Mesenchymal stem cell (in vitro differentiated cells and primary cell): ENCODE measurements at regions not wholly inside any gene's neighbourhood (a gene's known extent, or its start where the extent isn't known, plus 50 kb on each side); places are given as distances from the start of the nearest gene placed in this dataset.

Source experiments
- DNase-seq: peaks from one replicate; pipeline ENCODE4 v3.0.0-alpha.2; 2013
- H2AFZ ChIP-seq: one replicate; pipeline ENCODE4 v1.6.1; 2013; ENCODE audit warnings: low read depth, mild to moderate bottlenecking, control low read depth, inconsistent platforms, low read length, moderate library complexity
- H2AK5ac ChIP-seq: 2 replicates; pipeline ENCODE4 v1.6.1; 2013; ENCODE audit warnings: low read length, moderate library complexity, mild to moderate bottlenecking, inconsistent platforms; ENCODE audit not compliant: severe bottlenecking
- H2BK120ac ChIP-seq: one replicate; pipeline ENCODE4 v1.6.1; 2013; ENCODE audit warnings: low read depth, mild to moderate bottlenecking, inconsistent platforms, low read length, moderate library complexity
- H2BK12ac ChIP-seq, 2 experiments: one replicate each; pipeline ENCODE4 v1.6.1; 2013; ENCODE audit warnings: inconsistent platforms in 2 of 2, low read length in 2 of 2, mild to moderate bottlenecking in 2 of 2, moderate library complexity in 2 of 2, control low read depth in 1 of 2
- H2BK15ac ChIP-seq: one replicate; pipeline ENCODE4 v1.6.1; 2013; ENCODE audit warnings: mild to moderate bottlenecking, low read depth, inconsistent platforms; ENCODE audit not compliant: poor library complexity, severe bottlenecking
- H2BK5ac ChIP-seq: 2 replicates; pipeline ENCODE4 v1.6.1; 2013; ENCODE audit warnings: low read depth, mild to moderate bottlenecking, low read length, control low read depth, inconsistent platforms; ENCODE audit not compliant: poor library complexity, severe bottlenecking
- H3K14ac ChIP-seq, 2 experiments: one replicate each; pipeline ENCODE4 v1.6.1; 2013; ENCODE audit warnings: inconsistent platforms in 2 of 2, low read length in 2 of 2, control low read depth in 1 of 2, mild to moderate bottlenecking in 1 of 2, moderate library complexity in 1 of 2
- H3K18ac ChIP-seq, 2 experiments: one replicate each; pipeline ENCODE4 v1.6.1; 2013; ENCODE audit warnings: inconsistent platforms in 2 of 2, low read length in 2 of 2, control low read depth in 1 of 2, low read depth in 1 of 2, mild to moderate bottlenecking in 1 of 2
- H3K23ac ChIP-seq, 2 experiments: one replicate each; pipeline ENCODE4 v1.6.1; 2013; ENCODE audit warnings: inconsistent platforms in 2 of 2, low read length in 2 of 2, mild to moderate bottlenecking in 2 of 2, moderate library complexity in 2 of 2, control low read depth in 1 of 2
- H3K27ac ChIP-seq: 2 replicates; pipeline ENCODE4 v1.5.1; 2013; ENCODE audit warnings: mild to moderate bottlenecking, moderate library complexity, low read length, control low read depth, inconsistent platforms; ENCODE audit not compliant: poor library complexity, severe bottlenecking
- H3K27me3 ChIP-seq, 2 experiments: 2 replicates each; pipeline versions ENCODE4 v1.6.1 to v1.7.0; 2013; ENCODE audit warnings: low read length in 2 of 2, mild to moderate bottlenecking in 2 of 2, moderate library complexity in 2 of 2, control low read depth in 1 of 2, inconsistent platforms in 1 of 2; ENCODE audit not compliant: control insufficient read depth in 1 of 2, insufficient read depth in 1 of 2
- H3K36me3 ChIP-seq, 2 experiments: 2 replicates each; pipeline versions ENCODE4 v1.6.1 to v1.7.0; 2013; ENCODE audit warnings: low read length in 2 of 2, control low read depth in 1 of 2, inconsistent platforms in 1 of 2, low read depth in 1 of 2, mild to moderate bottlenecking in 1 of 2; ENCODE audit not compliant: insufficient read depth in 2 of 2, control insufficient read depth in 1 of 2
- H3K4ac ChIP-seq, 2 experiments: one replicate each; pipeline ENCODE4 v1.6.1; 2013; ENCODE audit warnings: inconsistent platforms in 2 of 2, low read length in 2 of 2, mild to moderate bottlenecking in 2 of 2, moderate library complexity in 2 of 2, control low read depth in 1 of 2, low read depth in 1 of 2
- H3K4me1 ChIP-seq: 2 replicates; pipeline ENCODE4 v1.6.1; 2013; ENCODE audit warnings: low read depth, low read length, control low read depth; ENCODE audit not compliant: control insufficient read depth, insufficient read depth
- H3K4me2 ChIP-seq: 2 replicates; pipeline ENCODE4 v1.6.1; 2013; ENCODE audit warnings: low read length, mild to moderate bottlenecking, inconsistent platforms; ENCODE audit not compliant: poor library complexity, severe bottlenecking
- H3K4me3 ChIP-seq, 2 experiments: 2 replicates each; pipeline versions ENCODE4 v1.5.1 to v1.7.0; 2013; ENCODE audit warnings: low read length in 2 of 2, mild to moderate bottlenecking in 2 of 2, control low read depth in 1 of 2, low read depth in 1 of 2; ENCODE audit not compliant: insufficient read depth in 1 of 2
- H3K79me1 ChIP-seq: replicated peaks from 2 replicates; pipeline ENCODE4 v1.6.1; 2013; ENCODE audit warnings: mild to moderate bottlenecking, control low read depth, low read length, inconsistent platforms; ENCODE audit not compliant: poor library complexity, severe bottlenecking
- H3K9ac ChIP-seq: 2 replicates; pipeline ENCODE4 v1.7.0; 2013; ENCODE audit warnings: mild to moderate bottlenecking, low read length, moderate library complexity
- H3K9me3 ChIP-seq: 2 replicates; pipeline ENCODE4 v1.7.0; 2013; ENCODE audit warnings: mild to moderate bottlenecking, low read length; ENCODE audit not compliant: control insufficient read depth
- H4K8ac ChIP-seq: one replicate; pipeline ENCODE4 v1.6.1; 2013; ENCODE audit warnings: inconsistent platforms, mild to moderate bottlenecking, low read length, moderate library complexity
- H4K91ac ChIP-seq: one replicate; pipeline ENCODE4 v1.6.1; 2013; ENCODE audit warnings: mild to moderate bottlenecking, low read length, inconsistent platforms
- WGBS: methylation state at CpG from one replicate; pipeline ENCODE4 v1.1.7; 2013; ENCODE audit warnings: mixed read lengths; 5-methylcytosine and 5-hydroxymethylcytosine counted together

- Histone ChIP-seq H2BK5ac (no peak overlapping the region), H3K36me3 (no peaks in the 10 kb centered on the region), H2AFZ (no peak overlapping the region), H3K23ac (no peak overlapping the region), H3K9ac (no peak overlapping the region), H3K27me3 (no peaks in the 10 kb centered on the region), H3K14ac (no peak overlapping the region), H3K4me2 (no peak overlapping the region), H3K4me1 (no peaks in the 10 kb centered on the region), H2AK5ac (no peak overlapping the region), H4K8ac (no peak overlapping the region), H2BK15ac (no peak overlapping the region), H2BK120ac (no peak overlapping the region), H3K4me3 (no peak overlapping the region), H3K79me1 (no peaks in the 10 kb centered on the region), H3K27ac (no peak overlapping the region), H3K18ac (no peak overlapping the region), H2BK12ac (no peak overlapping the region), H3K4ac (no peak overlapping the region), H3K9me3 (no peaks in the 10 kb centered on the region), H4K91ac (no peak overlapping the region)
- 90% methylated on average over 1 of the region's 2 CpGs for WGBS
- DNase-seq = no peak
Observed at GRCh38 chr5:145203193-145203592, 631.9 kb downstream of the PRELID2 start.

GRCh38 chr5:145198525-145199260 is 636.4 kb downstream of the PRELID2 start:
- H3K79me1 ChIP-seq = no peaks in the 10 kb centered on the region
- no peak overlapping the region for H3K23ac ChIP-seq
- H3K36me3 ChIP-seq = no peaks in the 10 kb centered on the region
- no peak overlapping the region for H3K4me2 ChIP-seq
- no peak overlapping the region for H3K4ac ChIP-seq
- H4K91ac ChIP-seq = no peak overlapping the region
- no peak overlapping the region for H2BK5ac ChIP-seq
- H2BK120ac ChIP-seq = no peak overlapping the region
- DNase-seq = no peak
- H3K4me1 ChIP-seq = no peaks in the 10 kb centered on the region
- no peak overlapping the region for H3K9ac ChIP-seq
- no peaks in the 10 kb centered on the region for H3K9me3 ChIP-seq
- no peak overlapping the region for H2BK15ac ChIP-seq
- H2BK12ac ChIP-seq = no peak overlapping the region
- no peak overlapping the region for H3K18ac ChIP-seq
- H4K8ac ChIP-seq = no peak overlapping the region
- no peak overlapping the region for H3K4me3 ChIP-seq
- no peak overlapping the region for H3K14ac ChIP-seq
- 80% methylated on average over 1 of the region's 1 CpG for WGBS
- no peak overlapping the region for H2AFZ ChIP-seq
- no peaks in the 10 kb centered on the region for H3K27me3 ChIP-seq
- H3K27ac ChIP-seq = no peak overlapping the region
- H2AK5ac ChIP-seq = no peak overlapping the region

GRCh38 chr5:145189746-145190145 is 645.4 kb downstream of the PRELID2 start:
- Histone ChIP-seq H2BK120ac (no peak overlapping the region), H3K27me3 (no peaks in the 10 kb centered on the region), H4K8ac (no peak overlapping the region), H3K23ac (no peak overlapping the region), H3K27ac (no peak overlapping the region), H4K91ac (no peak overlapping the region), H3K79me1 (no peaks in the 10 kb centered on the region), H3K4me3 (no peak overlapping the region), H2BK5ac (no peak overlapping the region), H3K4me2 (no peak overlapping the region), H2AFZ (no peak overlapping the region), H2AK5ac (no peak overlapping the region), H3K9ac (no peak overlapping the region), H3K4ac (no peak overlapping the region), H3K36me3 (no peaks in the 10 kb centered on the region), H2BK12ac (no peak overlapping the region), H3K14ac (no peak overlapping the region), H3K18ac (no peak overlapping the region), H2BK15ac (no peak overlapping the region), H3K4me1 (no peaks in the 10 kb centered on the region), H3K9me3 (no peaks in the 10 kb centered on the region)
- no peak for DNase-seq
- 83% methylated on average over 3 of the region's 4 CpGs for WGBS

- no peak overlapping the region for H2BK12ac ChIP-seq
- no peak overlapping the region for H3K9ac ChIP-seq
- no peak overlapping the region for H2BK15ac ChIP-seq
- no peak overlapping the region for H3K4me3 ChIP-seq
- no peak overlapping the region for H3K18ac ChIP-seq
- DNase-seq = no peak
- WGBS = 86% methylated on average over 5 of the region's 5 CpGs
- H3K4me2 ChIP-seq = no peak overlapping the region
- H3K27ac ChIP-seq = no peak overlapping the region
- no peak overlapping the region for H4K8ac ChIP-seq
- no peak overlapping the region for H3K23ac ChIP-seq
- no peaks in the 10 kb centered on the region for H3K4me1 ChIP-seq
- H4K91ac ChIP-seq = no peak overlapping the region
- H3K4ac ChIP-seq = no peak overlapping the region
- H3K14ac ChIP-seq = no peak overlapping the region
- no peak overlapping the region for H2BK120ac ChIP-seq
- H3K27me3 ChIP-seq = no peaks in the 10 kb centered on the region
- no peak overlapping the region for H2AK5ac ChIP-seq
- H3K36me3 ChIP-seq = no peaks in the 10 kb centered on the region
- H2AFZ ChIP-seq = no peak overlapping the region
- H3K9me3 ChIP-seq = no peaks in the 10 kb centered on the region
- no peak overlapping the region for H2BK5ac ChIP-seq
- H3K79me1 ChIP-seq = no peaks in the 10 kb centered on the region
Observed at GRCh38 chr5:145180371-145180770, 654.8 kb downstream of the PRELID2 start.
